HG03571 (cell line): ENCODE measurements at regions not wholly inside any gene's neighbourhood (a gene's known extent, or its start where the extent isn't known, plus 50 kb on each side); places are given as distances from the start of the nearest gene placed in this dataset.
"Not testable (repeated sequence)": the region's sequence is repeated elsewhere in the genome, so short reads cannot be mapped to it uniquely, and the experiment has no call there.

ENCODE experiments used
- ATAC-seq: cut with Tn5 transposase; IDR thresholded peaks from one replicate; pipeline ENCODE4 v1.9.1; 2021; ENCODE audit not compliant: unreplicated experiment

DNA sequence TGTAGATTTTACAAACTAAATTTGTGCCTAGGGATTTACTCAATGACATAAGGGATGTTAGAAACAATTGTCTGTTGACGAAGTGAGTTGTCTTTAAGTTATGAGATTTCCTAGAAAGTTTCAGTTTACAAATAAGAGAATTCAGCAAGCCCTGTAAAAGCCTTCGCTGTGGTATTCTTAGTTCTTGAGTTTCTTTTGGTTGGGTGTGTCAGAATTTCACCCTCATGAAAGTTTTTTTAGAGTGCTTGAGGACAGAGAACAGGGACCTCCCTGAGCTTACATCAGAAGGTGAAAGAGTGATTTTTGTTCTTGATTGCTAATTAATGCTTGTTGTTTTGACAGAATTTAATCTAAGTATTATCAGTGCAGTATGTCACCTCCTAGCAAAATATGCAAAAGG lies 2628.2 kb downstream of the ARAP2 start:
- ATAC-seq: no peak

DNA sequence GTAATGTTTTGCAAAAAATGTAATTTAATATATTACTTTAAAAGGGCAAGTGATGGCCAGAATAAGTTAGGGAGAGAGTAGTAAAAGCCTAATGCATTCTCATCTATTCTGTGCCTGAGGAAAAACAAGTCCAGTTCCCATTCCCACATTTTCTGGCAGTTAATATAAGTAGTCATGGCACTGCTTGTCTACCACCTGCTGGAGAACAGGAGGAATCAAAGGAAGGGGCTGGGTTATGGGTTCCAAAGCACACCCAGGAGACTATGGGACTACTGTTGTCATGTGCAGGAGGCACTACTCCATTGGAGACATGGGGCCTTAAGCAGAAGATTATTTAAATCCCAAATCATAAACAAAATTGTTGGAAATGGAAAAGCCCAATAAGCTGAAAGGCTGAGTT lies 2618.6 kb downstream of the ARAP2 start:
- no peak for ATAC-seq

DNA sequence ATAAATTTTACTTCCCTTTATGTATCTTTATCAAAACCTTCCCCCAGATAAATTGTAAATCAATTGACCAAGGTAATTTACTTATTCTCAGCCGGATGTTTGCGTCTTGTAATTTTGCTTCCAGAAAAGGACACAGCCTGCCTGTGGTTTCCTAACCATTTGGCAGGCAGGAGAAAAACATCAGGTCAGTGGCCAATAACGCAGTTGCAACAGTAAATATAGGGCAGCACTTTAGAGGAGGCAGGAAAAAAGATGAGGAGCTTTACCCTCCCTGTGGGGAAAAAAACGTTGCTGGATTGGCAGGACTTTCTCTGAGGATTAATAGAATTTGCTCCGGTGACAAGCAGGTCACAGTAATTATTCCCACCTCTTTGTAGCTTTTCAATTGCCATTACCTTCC lies 2618.1 kb downstream of the ARAP2 start:
- ATAC-seq: no peak

DNA sequence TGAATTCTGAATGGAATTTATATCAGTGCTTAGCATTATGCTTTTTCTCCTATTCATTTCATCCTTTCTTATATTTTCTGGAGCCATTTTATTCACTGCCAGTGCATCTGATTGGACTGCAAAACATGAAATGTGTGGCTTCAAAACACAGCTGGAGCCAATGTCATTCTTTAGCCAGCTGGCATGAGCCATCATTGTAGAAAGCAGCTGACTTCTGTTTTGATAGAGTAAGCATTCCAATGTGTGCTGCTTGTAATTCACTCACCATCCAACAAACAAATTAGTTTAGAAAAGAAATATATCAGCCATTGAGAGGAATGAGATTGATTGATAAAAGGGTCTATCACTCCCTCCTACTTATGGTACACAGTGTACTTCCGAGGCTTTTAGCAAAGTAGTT lies 2616.0 kb downstream of the ARAP2 start:
- ATAC-seq: no peak

DNA sequence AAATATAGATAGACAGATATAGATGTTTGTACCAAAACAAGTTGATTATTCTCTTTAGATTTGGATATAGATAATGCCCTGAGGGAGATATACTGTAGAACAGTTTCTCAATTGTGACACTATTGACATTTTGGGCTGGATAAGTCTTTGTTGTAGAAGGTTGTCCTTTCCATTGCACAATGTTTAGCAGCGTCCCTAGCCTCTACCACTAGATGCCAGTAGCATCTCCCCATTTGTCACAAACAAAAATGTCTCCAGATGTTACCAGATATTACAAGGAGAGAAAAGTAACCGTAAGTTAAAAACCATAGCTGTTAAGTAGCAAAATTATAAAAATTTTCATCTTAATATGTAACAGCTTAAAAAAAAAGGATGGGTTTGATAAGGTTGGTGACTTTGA lies 2595.3 kb downstream of the ARAP2 start:
- ATAC-seq: no peak

DNA sequence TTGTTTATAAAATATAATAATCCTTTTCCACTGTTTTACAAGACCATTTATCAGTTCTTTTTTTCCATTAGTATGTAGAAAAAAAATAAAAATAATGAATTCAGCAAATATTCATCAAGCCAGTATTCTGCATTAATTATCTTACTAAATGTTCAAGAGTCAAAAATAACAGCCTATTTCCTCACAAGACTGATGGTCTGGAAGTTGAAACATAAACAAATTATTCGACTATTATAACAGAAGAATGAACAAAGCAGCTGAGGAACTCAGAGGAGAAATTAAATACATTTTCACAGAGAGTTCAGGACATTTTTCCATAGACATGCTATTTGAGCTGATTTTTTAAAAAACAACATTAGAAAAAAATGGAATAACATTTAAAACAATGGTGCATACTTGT lies 2594.8 kb downstream of the ARAP2 start:
- no peak for ATAC-seq

DNA sequence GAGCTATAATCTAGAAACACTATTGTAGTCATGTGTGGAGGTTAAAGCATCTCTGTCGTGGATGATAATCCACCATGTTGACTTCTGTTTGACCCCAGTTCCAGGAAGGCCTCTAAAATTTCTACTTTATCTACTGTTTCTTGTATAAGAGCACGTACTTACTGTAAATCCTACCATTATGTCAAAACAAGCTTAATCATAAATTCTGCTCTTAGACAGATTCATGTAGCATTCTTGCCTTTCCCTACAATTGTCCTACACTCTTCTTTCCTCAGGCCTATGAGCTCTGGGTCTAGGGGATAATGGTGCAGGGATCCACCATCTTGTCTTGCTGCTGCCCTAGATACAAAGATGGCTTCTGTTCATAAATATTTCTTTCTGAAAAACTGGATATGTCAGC lies 2594.3 kb downstream of the ARAP2 start:
- no peak for ATAC-seq

DNA sequence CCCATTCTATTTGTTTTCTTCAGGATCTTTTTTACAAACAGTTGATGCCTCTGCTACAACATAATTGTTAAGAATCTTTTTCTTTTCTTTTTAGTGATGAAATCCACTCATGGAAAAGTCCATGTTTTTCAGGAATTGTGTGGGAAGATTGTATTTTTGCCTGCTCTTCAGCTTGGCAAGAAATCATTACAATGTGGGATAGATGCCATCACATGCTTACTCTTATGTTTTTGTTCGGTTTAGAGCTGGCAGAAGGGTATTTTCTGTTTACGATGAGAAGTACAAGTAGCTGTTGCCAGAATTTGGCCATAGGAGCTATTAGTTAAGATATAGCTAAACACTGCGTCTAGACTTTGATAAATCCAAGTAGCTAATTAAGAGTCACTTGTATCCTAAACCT lies 2585.3 kb downstream of the ARAP2 start:
- ATAC-seq: no peak

DNA sequence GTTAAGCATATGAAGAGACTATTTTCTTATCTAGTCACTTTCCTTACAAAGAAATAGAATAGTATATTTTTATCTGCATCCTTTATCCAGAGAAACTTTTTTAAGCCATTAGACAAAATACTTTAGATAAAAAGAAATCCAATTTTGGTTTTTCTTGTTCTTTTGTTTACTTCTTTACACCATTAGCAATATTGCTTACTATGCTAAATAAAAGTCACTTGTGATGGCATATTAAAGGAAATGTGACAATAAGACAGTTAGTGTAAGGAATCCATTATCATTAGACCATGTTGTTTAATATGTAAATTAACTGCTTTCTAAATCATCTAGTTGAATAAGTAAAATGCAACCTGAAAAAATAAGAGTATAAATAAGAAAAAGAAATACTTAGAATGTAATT lies 2582.7 kb downstream of the ARAP2 start:
- no peak for ATAC-seq

DNA sequence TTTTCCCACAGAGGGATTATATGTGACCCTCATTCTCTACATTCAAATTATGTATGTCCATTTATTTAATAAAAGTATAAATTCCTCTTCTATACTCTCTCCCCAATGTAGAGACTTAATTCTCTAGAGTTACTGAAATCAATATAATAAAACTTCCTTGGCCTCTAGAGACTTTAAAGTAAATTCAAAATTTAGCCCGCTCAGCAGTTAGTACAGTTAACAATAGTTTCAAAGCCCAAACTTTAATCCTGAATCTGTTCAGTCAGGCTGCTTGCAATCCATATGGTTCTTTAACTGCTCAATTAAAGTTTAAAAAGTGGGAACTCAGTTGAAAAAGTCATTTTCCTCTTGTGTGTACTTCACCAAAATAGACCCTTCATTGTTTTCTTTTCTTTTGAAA lies 2558.4 kb downstream of the ARAP2 start:
- no peak for ATAC-seq

DNA sequence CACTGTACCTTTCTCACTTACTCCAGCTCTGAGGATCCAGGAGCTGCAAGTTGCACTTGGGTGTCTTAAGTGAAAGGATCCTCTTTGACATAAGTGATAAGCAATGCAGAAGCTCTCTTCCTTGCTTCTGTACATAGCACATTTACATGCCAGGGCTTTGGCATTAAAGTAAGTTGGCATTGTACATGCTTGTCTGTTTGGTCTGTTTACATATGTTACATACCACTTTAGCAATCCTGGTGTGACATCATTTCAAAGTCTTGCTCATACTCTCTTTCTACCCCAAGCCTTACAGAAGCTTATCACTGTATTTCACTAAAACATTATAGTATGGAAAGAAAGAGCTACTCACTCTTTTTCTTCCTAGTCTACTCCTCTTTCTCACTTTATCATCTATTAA lies 2548.3 kb downstream of the ARAP2 start:
- ATAC-seq: no peak

DNA sequence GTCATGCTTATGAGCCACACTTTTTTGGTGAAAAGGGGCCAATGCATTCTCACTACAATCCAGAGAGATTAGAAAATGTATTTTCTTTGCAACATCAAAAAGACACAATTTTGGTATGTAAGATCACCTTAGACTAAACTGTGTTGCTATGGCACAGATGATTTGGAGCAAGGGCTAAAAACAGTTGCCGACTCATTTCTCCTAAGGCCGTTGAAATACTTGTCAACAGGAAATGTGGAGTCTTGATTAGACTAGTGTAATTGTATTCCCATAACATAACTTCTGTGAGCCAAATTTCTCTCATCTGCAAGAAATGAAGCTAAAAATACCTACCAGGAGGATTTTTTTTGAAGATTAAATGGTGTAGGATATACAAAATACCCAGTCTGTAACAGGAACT lies 2547.7 kb downstream of the ARAP2 start:
- ATAC-seq: no peak

DNA sequence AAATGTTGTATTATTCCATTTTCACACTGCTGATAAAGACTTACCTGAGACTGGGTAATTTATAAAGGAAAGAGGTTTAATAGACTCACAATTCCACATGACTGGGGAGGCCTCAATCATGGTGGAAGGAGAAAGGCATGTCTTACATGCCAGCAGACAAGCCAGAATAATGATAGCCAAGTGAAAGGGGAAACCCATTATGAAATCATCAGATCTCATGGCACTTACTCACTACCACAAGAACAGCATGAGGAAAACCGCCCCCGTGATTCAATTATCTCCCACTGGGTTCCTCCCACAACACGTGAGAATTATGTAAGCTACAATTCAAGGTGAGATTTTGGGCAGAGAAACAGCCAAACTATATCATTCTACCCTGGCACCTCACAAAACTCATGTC lies 2535.1 kb downstream of the ARAP2 start:
- no peak for ATAC-seq

DNA sequence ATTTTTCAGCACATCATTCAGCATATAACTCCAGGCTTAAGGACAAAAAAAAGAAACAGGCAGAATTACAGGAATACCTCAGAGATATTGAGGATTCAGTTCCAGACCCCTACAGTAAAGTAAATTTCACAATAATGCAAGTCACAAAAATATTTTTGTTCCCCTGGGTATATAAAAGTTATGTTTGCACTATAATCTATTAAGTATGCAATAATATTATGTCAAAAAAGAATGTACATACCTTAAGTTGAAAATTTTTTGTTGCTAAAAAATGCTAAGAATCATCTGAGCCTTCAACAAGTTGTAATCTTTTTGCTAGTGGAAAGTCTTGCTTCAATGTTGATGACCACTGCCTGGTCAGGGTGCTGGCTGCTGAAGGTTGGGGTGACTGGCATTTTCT lies 2532.5 kb downstream of the ARAP2 start:
- no peak for ATAC-seq

DNA sequence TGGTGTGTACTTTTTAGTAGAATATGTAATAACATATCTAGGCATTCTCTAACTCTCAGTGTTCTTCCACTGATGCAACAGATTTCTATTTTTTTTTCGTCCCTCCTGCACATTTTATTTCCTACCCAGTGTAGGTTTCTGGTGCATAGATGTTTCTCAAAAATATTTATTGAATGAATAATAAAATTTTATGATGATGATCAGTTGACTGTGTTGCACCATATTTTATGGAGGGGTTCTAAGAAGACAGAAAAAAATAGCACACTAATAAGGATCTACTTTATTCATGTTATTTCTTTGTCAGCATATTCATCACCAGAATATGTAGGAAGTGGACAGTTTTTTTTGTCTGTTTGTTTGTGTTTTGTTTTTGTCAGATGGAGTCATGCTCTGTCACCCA lies 2529.3 kb downstream of the ARAP2 start:
- ATAC-seq: no peak

DNA sequence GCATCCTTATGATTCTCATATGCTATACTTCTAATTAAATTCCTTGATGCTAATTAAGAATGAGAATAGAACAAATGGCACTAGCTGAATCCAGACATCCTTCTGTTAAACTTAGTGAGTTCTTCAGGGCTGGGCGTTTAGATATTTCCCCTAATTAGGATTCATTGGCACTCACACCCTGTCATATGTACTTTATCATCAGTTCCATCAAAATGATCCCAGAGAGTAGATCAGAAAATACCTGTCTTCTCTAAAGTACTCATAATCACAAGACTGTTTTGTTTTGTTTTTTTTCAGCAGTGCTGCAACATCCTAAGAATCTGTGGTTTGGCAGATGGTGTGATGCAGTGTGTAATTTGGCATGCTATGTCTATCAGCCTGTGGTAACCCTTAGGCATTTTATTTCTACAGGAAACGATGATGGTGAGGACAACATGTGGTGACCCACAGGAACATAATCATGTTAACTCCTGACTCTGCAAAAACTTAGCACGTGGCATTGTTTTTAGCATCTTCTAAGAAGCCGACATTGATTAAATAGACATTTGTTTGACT lies 2528.4 kb downstream of the ARAP2 start:
- no peak for ATAC-seq

DNA sequence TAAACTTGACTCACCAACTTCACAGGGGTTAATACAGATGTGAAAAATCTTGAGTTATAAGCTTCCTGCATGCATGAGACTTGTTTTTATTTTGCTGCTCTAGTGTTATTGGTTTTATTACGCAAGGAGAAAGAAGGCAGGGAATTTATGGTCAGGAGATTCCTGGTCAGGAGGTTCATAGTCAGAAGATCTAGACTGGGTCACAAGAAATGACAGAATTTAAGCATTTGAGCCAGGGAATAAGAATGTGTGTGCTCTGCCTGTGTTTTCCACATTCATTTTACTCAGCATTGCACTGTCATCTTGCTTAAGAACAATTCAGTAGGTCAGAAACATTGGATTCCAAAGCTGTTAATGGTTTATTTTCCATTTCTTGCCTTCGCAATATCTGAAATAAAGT lies 2522.1 kb downstream of the ARAP2 start:
- ATAC-seq: no peak

DNA sequence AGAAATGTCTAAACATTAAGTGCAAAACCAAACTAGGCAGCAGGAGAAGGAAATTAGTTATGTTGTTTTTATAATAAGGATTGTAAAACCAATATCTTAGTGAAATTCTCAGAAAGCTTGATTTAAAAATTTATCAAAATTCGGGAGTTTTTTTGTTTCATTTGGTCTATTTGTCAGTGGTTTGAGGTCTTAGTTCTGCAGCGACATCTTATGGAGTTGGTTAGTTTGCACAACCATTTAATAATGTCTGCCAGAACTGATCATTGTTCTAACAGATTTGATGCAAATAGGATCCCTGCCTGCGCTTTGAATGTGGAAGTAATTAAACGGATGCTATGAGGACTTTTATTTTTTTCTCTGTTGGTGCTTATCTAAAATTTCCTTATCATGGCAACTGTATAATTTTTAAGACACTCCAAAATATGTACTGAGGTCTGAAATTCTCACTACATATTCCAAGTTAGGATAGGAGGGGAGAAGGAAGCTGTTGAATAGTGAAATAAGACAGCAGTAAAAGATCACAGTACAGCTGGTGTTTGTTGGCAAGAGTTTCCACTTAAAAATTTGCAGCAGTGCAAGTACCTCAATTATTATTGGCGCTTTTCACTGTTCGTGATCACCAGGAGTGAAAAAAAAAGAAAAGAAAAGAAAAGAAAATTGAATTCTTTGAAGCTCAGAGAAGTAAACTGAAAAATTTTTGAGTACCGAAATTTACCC lies 2521.4 kb downstream of the ARAP2 start:
- no peak for ATAC-seq

DNA sequence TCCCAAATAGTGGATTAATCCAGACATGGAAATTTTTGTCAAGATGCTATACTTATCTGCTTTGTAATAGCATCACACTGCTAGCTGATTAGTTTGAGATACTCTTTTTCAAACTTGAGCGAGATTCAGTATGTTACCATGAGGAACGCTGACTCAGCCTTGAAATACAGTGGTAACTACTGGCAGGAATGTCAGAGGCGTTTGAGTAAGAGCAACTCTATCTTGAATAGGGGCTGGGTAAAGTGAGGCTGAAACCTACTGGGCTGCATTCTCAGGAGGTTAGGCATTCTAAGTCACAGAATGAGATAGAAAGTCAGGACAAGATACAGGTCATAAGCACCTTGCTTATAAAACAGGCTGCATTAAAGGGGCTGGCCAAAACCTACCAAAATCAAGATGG lies 2519.6 kb downstream of the ARAP2 start:
- ATAC-seq: no peak

DNA sequence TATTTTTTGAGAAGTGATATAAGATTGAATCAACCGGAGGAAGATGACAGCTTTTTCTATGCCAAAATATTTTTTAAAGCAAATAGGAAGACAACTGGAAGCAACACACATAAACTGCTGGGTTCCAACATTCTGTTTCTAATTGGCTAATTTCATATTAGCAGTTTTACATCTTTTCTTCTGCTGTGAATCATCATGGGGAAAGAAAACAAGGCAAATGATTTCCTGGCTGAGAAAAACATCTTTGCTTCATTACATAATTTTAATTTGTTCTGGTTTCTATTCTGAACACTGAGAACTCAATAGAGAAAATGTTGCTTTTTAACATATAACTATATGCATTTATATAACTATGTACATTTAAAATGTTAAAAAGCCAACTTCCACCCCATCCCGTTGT lies 2518.5 kb downstream of the ARAP2 start:
- no peak for ATAC-seq

DNA sequence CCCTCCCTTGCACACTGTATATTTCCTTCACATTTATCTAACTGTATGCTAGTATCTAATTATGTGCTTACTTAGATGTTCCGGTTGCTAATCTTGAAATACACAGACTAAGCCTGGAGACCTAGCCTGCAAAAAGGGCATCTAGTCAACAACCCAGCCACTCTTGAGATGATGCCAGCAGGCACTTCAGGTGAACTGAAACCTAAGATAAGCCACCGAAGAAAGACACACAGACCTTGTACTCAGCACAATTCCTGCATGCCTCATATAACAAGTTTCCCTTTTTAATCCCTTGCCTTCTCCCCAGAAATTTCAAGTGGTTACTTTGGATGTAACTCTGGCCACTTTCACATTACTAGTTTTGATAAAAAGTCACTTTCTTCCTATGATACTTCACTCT lies 2506.6 kb downstream of the ARAP2 start:
- no peak for ATAC-seq

DNA sequence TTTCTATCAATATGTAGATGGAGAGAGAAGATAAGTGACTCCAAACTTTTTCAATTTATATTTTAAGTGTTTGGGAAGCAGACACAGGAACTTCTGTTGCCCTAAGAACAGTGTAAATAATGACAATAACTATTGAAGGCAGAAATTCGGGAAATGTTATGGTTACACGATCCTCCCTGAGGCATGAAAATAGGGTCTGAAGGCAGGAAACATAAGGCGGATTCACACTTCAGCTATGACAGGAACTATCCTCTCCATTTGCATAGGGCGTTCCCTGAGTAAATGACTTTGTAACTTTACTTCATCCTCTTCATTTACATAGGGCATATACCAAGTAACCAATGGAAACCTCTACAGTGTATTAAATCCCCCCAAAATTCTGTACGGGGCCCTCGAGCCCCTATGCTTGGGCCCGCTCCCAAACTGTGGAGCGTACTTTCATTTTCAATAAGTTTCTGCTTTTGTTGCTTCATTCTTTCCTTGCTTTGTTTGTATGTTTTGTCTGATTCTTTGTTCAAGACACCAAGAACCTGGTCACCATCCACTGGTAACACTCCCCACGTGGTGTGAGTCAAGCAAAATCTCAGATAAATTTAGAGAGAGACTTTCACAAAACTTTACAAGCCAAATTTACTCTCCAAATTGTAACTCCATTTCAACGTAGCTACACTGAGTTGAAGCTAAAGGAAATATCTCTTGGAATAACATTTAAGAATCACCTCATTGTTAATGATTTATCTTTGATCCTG lies 2504.3 kb downstream of the ARAP2 start:
- no peak for ATAC-seq

DNA sequence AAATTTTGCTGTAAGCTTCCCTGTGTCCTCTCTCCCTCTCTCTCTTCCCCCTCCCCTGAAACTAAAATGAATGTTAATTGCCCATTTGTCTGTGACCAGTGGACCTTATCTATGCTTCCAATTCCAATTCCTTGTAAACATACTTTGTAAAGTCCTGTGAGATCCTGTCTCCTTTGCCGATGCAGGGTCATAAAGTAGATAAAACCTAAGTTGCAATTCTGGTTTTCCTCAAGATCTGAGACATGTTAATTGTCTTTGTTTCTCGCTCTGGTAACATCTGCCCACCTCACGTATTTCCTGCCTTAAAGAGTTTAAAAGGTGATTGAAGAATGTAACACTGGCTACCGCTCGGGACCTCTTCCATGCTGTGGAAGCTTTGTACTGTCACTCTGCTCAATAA lies 2503.4 kb downstream of the ARAP2 start:
- ATAC-seq: not testable (repeated sequence)
